ENCODE measurements at regions not wholly inside any gene's neighbourhood (a gene's known extent, or its start where the extent isn't known, plus 50 kb on each side); places are given as distances from the start of the nearest gene placed in this dataset.

GRCh38 chr21:38996355-38996754, 186.9 kb downstream of the PSMG1 start:
- WGBS, 3 donors: 94 to 98% (median 94%) methylated on average over 2 of the region's 2 CpGs
- no peak overlapping the region for H3K4me3 ChIP-seq (ENCODE audit: low read depth in 1 of 3, low read length in 3 of 3)

GRCh38 chr21:38995731-38996130, 187.5 kb downstream of the PSMG1 start:
- FAIRE-seq (no peak), DNase-seq (peak; percentile 36 to 51)
- no peak overlapping the region for H3K4me3 ChIP-seq (ENCODE audit: low read depth in 1 of 3, low read length in 3 of 3)
- no peaks in the 10 kb centered on the region for H3K36me3 ChIP-seq (ENCODE audit: control insufficient read depth in 3 of 3, insufficient read depth in 2 of 3, low read depth in 1 of 3, low read length in 3 of 3)
- 11 to 54% (median 35%) methylated on average over 5 of the region's 5 CpGs for WGBS, 3 donors
- no peaks in the 10 kb centered on the region for H3K9me3 ChIP-seq (ENCODE audit: control insufficient read depth in 2 of 2, insufficient read depth in 1 of 2, low read depth in 1 of 2, low read length in 1 of 2)
- no peaks in the 10 kb centered on the region for H3K27me3 ChIP-seq (ENCODE audit: control insufficient read depth in 3 of 3, insufficient read depth in 3 of 3, low read length in 3 of 3)
- no peak overlapping the region for H3K27ac ChIP-seq (ENCODE audit: low read depth in 1 of 3, low read length in 2 of 3)
- H3K4me1 ChIP-seq (ENCODE audit: control insufficient read depth in 3 of 3, insufficient read depth in 2 of 3, low read depth in 1 of 3, low read length in 2 of 3): peaks cover 0 to 16% (median 9%) of the 10 kb centered on the region in 3 donors

More at GRCh38 chr21:38996355-38996754, 186.9 kb downstream of the PSMG1 start:
- no peaks in the 10 kb centered on the region for H3K36me3 ChIP-seq (ENCODE audit: control insufficient read depth in 3 of 3, insufficient read depth in 2 of 3, low read depth in 1 of 3, low read length in 3 of 3)
- DNase-seq (no peak), FAIRE-seq (no peak)
- H3K27me3 ChIP-seq (ENCODE audit: control insufficient read depth in 3 of 3, insufficient read depth in 3 of 3, low read length in 3 of 3): no peaks in the 10 kb centered on the region
- H3K9me3 ChIP-seq (ENCODE audit: control insufficient read depth in 2 of 2, insufficient read depth in 1 of 2, low read depth in 1 of 2, low read length in 1 of 2): no peaks in the 10 kb centered on the region
- no peak overlapping the region for H3K27ac ChIP-seq (ENCODE audit: low read depth in 1 of 3, low read length in 2 of 3)
- peaks cover 0 to 14% (median 8%) of the 10 kb centered on the region in 3 donors for H3K4me1 ChIP-seq (ENCODE audit: control insufficient read depth in 3 of 3, insufficient read depth in 2 of 3, low read depth in 1 of 3, low read length in 2 of 3)

GRCh38 chr21:38995071-38995669, 188.1 kb downstream of the PSMG1 start:
- 47 to 78% (median 67%) methylated on average over 13 of the region's 13 CpGs for WGBS, 3 donors
- DNase-seq (no peak), FAIRE-seq (no peak)
- Histone ChIP-seq H3K4me1 (ENCODE audit: control insufficient read depth in 3 of 3, insufficient read depth in 2 of 3, low read depth in 1 of 3, low read length in 2 of 3) (peaks cover 0 to 21% (median 14%) of the 10 kb centered on the region in 3 donors), H3K27me3 (ENCODE audit: control insufficient read depth in 3 of 3, insufficient read depth in 3 of 3, low read length in 3 of 3) (no peaks in the 10 kb centered on the region), H3K4me3 (ENCODE audit: low read depth in 1 of 3, low read length in 3 of 3) (no peak overlapping the region), H3K36me3 (ENCODE audit: control insufficient read depth in 3 of 3, insufficient read depth in 2 of 3, low read depth in 1 of 3, low read length in 3 of 3) (no peaks in the 10 kb centered on the region), H3K27ac (ENCODE audit: low read depth in 1 of 3, low read length in 2 of 3) (peak overlapping the region in 1 of 3 donors; percentile 52), H3K9me3 (ENCODE audit: control insufficient read depth in 2 of 2, insufficient read depth in 1 of 2, low read depth in 1 of 2, low read length in 1 of 2) (no peaks in the 10 kb centered on the region)

- WGBS, 3 donors: 82 to 88% (median 86%) methylated on average over 12 of the region's 12 CpGs
- Histone ChIP-seq H3K4me3 (ENCODE audit: low read depth in 1 of 3, low read length in 3 of 3) (no peak overlapping the region), H3K4me1 (ENCODE audit: control insufficient read depth in 3 of 3, insufficient read depth in 2 of 3, low read depth in 1 of 3, low read length in 2 of 3) (peaks cover 0 to 26% (median 16%) of the 10 kb centered on the region in 3 donors), H3K36me3 (ENCODE audit: control insufficient read depth in 3 of 3, insufficient read depth in 2 of 3, low read depth in 1 of 3, low read length in 3 of 3) (no peaks in the 10 kb centered on the region), H3K27ac (ENCODE audit: low read depth in 1 of 3, low read length in 2 of 3) (peak overlapping the region in 2 of 3 donors; percentile 40 to 56), H3K9me3 (ENCODE audit: control insufficient read depth in 2 of 2, insufficient read depth in 1 of 2, low read depth in 1 of 2, low read length in 1 of 2) (no peaks in the 10 kb centered on the region), H3K27me3 (ENCODE audit: control insufficient read depth in 3 of 3, insufficient read depth in 3 of 3, low read length in 3 of 3) (no peaks in the 10 kb centered on the region)
- DNase-seq (no peak), FAIRE-seq (no peak)
Observed at GRCh38 chr21:38994042-38994441, 188.3 kb downstream of the ETS2 start.

- Histone ChIP-seq H3K27ac (ENCODE audit: low read depth in 1 of 3, low read length in 2 of 3) (peak overlapping the region in 2 of 3 donors; percentile 40 to 56), H3K36me3 (ENCODE audit: control insufficient read depth in 3 of 3, insufficient read depth in 2 of 3, low read depth in 1 of 3, low read length in 3 of 3) (no peaks in the 10 kb centered on the region), H3K4me3 (ENCODE audit: low read depth in 1 of 3, low read length in 3 of 3) (no peak overlapping the region), H3K9me3 (ENCODE audit: control insufficient read depth in 2 of 2, insufficient read depth in 1 of 2, low read depth in 1 of 2, low read length in 1 of 2) (no peaks in the 10 kb centered on the region), H3K27me3 (ENCODE audit: control insufficient read depth in 3 of 3, insufficient read depth in 3 of 3, low read length in 3 of 3) (no peaks in the 10 kb centered on the region), H3K4me1 (ENCODE audit: control insufficient read depth in 3 of 3, insufficient read depth in 2 of 3, low read depth in 1 of 3, low read length in 2 of 3) (peaks cover 0 to 31% (median 16%) of the 10 kb centered on the region in 3 donors)
- WGBS, 3 donors: 38 to 45% (median 39%) methylated on average over 4 of the region's 4 CpGs
- no peak for FAIRE-seq
- DNase-seq: peak in 1 of 2 donors; percentile 37
Observed at GRCh38 chr21:38993561-38993960, 187.8 kb downstream of the ETS2 start.

- no peaks in the 10 kb centered on the region for H3K27me3 ChIP-seq (ENCODE audit: control insufficient read depth in 3 of 3, insufficient read depth in 3 of 3, low read length in 3 of 3)
- peaks cover 0 to 36% (median 16%) of the 10 kb centered on the region in 3 donors for H3K4me1 ChIP-seq (ENCODE audit: control insufficient read depth in 3 of 3, insufficient read depth in 2 of 3, low read depth in 1 of 3, low read length in 2 of 3)
- peak overlapping the region in 2 of 3 donors; percentile 52 to 55 for H3K27ac ChIP-seq (ENCODE audit: low read depth in 1 of 3, low read length in 2 of 3)
- no peak for FAIRE-seq
- WGBS, 3 donors: 66 to 84% (median 67%) methylated on average over 3 of the region's 3 CpGs
- H3K4me3 ChIP-seq (ENCODE audit: low read depth in 1 of 3, low read length in 3 of 3): no peak overlapping the region
- H3K36me3 ChIP-seq (ENCODE audit: control insufficient read depth in 3 of 3, insufficient read depth in 2 of 3, low read depth in 1 of 3, low read length in 3 of 3): no peaks in the 10 kb centered on the region
- H3K9me3 ChIP-seq (ENCODE audit: control insufficient read depth in 2 of 2, insufficient read depth in 1 of 2, low read depth in 1 of 2, low read length in 1 of 2): no peaks in the 10 kb centered on the region
- DNase-seq: no peak
Observed at GRCh38 chr21:38992737-38993136, 187.0 kb downstream of the ETS2 start.

- Histone ChIP-seq H3K4me1 (ENCODE audit: control insufficient read depth in 3 of 3, insufficient read depth in 2 of 3, low read depth in 1 of 3, low read length in 2 of 3) (peaks cover 0 to 33% (median 16%) of the 10 kb centered on the region in 3 donors), H3K9me3 (ENCODE audit: control insufficient read depth in 2 of 2, insufficient read depth in 1 of 2, low read depth in 1 of 2, low read length in 1 of 2) (no peaks in the 10 kb centered on the region), H3K27me3 (ENCODE audit: control insufficient read depth in 3 of 3, insufficient read depth in 3 of 3, low read length in 3 of 3) (no peaks in the 10 kb centered on the region), H3K4me3 (ENCODE audit: low read depth in 1 of 3, low read length in 3 of 3) (no peak overlapping the region), H3K27ac (ENCODE audit: low read depth in 1 of 3, low read length in 2 of 3) (peak overlapping the region in 2 of 3 donors; percentile 29 to 68), H3K36me3 (ENCODE audit: control insufficient read depth in 3 of 3, insufficient read depth in 2 of 3, low read depth in 1 of 3, low read length in 3 of 3) (no peaks in the 10 kb centered on the region)
- DNase-seq (no peak), FAIRE-seq (no peak)
- 36 to 49% (median 38%) methylated on average over 12 of the region's 12 CpGs for WGBS, 3 donors
Observed at GRCh38 chr21:38990424-38990794, 184.7 kb downstream of the ETS2 start.

- FAIRE-seq (no peak), DNase-seq (peak in 1 of 2 donors; percentile 52)
- no peak overlapping the region for H3K4me3 ChIP-seq (ENCODE audit: low read depth in 1 of 3, low read length in 3 of 3)
- peaks cover 0 to 32% (median 16%) of the 10 kb centered on the region in 3 donors for H3K4me1 ChIP-seq (ENCODE audit: control insufficient read depth in 3 of 3, insufficient read depth in 2 of 3, low read depth in 1 of 3, low read length in 2 of 3)
- no peaks in the 10 kb centered on the region for H3K36me3 ChIP-seq (ENCODE audit: control insufficient read depth in 3 of 3, insufficient read depth in 2 of 3, low read depth in 1 of 3, low read length in 3 of 3)
- H3K27me3 ChIP-seq (ENCODE audit: control insufficient read depth in 3 of 3, insufficient read depth in 3 of 3, low read length in 3 of 3): no peaks in the 10 kb centered on the region
- H3K27ac ChIP-seq (ENCODE audit: low read depth in 1 of 3, low read length in 2 of 3): peak overlapping the region in 2 of 3 donors; percentile 32 to 68
- H3K9me3 ChIP-seq (ENCODE audit: control insufficient read depth in 2 of 2, insufficient read depth in 1 of 2, low read depth in 1 of 2, low read length in 1 of 2): no peaks in the 10 kb centered on the region
- WGBS, 3 donors: 46 to 52% (median 47%) methylated on average over 17 of the region's 17 CpGs
Observed at GRCh38 chr21:38989745-38990423, 184.2 kb downstream of the ETS2 start.

Data from small intestine (tissue), 7 donors.